GM12891 (cell line): ENCODE measurements at regions not wholly inside any gene's neighbourhood (a gene's known extent, or its start where the extent isn't known, plus 50 kb on each side); places are given as distances from the start of the nearest gene placed in this dataset.

Experiments used
- POLR2A ChIP-seq: IDR thresholded peaks from 2 replicates; pipeline ENCODE4 v1.6.1; 2011; ENCODE audit warnings: low read depth, low read length, control low read depth
- POLR2AphosphoS5 ChIP-seq: IDR thresholded peaks from 2 replicates; pipeline ENCODE4 v1.6.1; 2011; ENCODE audit warnings: low read depth, low read length, control low read depth
- POU2F2 ChIP-seq: IDR thresholded peaks from 2 replicates; pipeline ENCODE4 v1.6.1; 2011; ENCODE audit warnings: low read depth, mild to moderate bottlenecking, control low read depth, low read length, moderate library complexity
- SPI1 ChIP-seq: IDR thresholded peaks from 2 replicates; pipeline ENCODE4 v1.6.1; 2011; ENCODE audit warnings: low read depth, low read length, control low read depth
- TAF1 ChIP-seq: IDR thresholded peaks from 2 replicates; pipeline ENCODE4 v1.6.1; 2011; ENCODE audit warnings: low read depth, low read length, control low read depth

GRCh38 chr4:64559571-64559970 is 150.3 kb upstream of the TECRL start:
- no peak for TF ChIP-seq POLR2A
- no peak for TF ChIP-seq POLR2AphosphoS5
- no peak for TF ChIP-seq TAF1
- TF ChIP-seq SPI1 = no peak
- no peak for TF ChIP-seq POU2F2
